SK-N-SH treated with all-trans-retinoic acid at 6 μM for 48 hours (cell line): ENCODE measurements at regions not wholly inside any gene's neighbourhood (a gene's known extent, or its start where the extent isn't known, plus 50 kb on each side); places are given as distances from the start of the nearest gene placed in this dataset.

ENCODE experiments used
- ATAC-seq: fragments of 200-7000 bp; cut with Tn5 transposase; 3 replicates; pipeline ENCODE4 v1.9.1; 2020; ENCODE audit warnings: mild to moderate bottlenecking, moderate library complexity
- ARNTL ChIP-seq: fragments of 450-650 bp; formaldehyde crosslinking; IDR thresholded peaks from 2 replicates; pipeline ENCODE4 v1.5.0; 2020; ENCODE audit warnings: low read depth, mild to moderate bottlenecking, moderate library complexity, borderline replicate concordance
- BACH2 ChIP-seq: fragments of 250-450 bp; sonication (Bioruptor Pico); IDR thresholded peaks from 2 replicates; pipeline ENCODE4 v1.9.0; 2021; ENCODE audit warnings: mild to moderate bottlenecking, borderline replicate concordance
- CREB5 ChIP-seq: fragments of 250-450 bp; sonication (Bioruptor Pico); IDR thresholded peaks from 2 replicates; pipeline ENCODE4 v1.5.1; 2020; ENCODE audit warnings: low read depth, mild to moderate bottlenecking, moderate library complexity
- CSDC2 ChIP-seq: fragments of 250-450 bp; sonication (Bioruptor Pico); IDR thresholded peaks from 2 replicates; pipeline ENCODE4 v1.5.0; 2020; ENCODE audit warnings: mild to moderate bottlenecking, moderate library complexity
- CSRNP3 ChIP-seq: fragments of 250-450 bp; sonication (Bioruptor Pico); IDR thresholded peaks from 2 replicates; pipeline ENCODE4 v1.5.1; 2021; ENCODE audit warnings: mild to moderate bottlenecking, moderate library complexity
- ESRRG ChIP-seq: fragments of 250-450 bp; sonication (Bioruptor Pico); IDR thresholded peaks from 2 replicates; pipeline ENCODE4 v1.6.1; 2021; ENCODE audit warnings: mild to moderate bottlenecking
- GLIS3 ChIP-seq: fragments of 250-450 bp; sonication (Bioruptor Pico); IDR thresholded peaks from 2 replicates; pipeline ENCODE4 v1.5.0; 2020; ENCODE audit warnings: mild to moderate bottlenecking, moderate library complexity
- ISL1 ChIP-seq: fragments of 250-450 bp; sonication (Bioruptor Pico); IDR thresholded peaks from 2 replicates; pipeline ENCODE4 v2.1.2; 2022; ENCODE audit warnings: mild to moderate bottlenecking, moderate library complexity
- PATZ1 ChIP-seq: fragments of 250-450 bp; sonication (Bioruptor Pico); IDR thresholded peaks from 2 replicates; pipeline ENCODE4 v1.8.0; 2020; ENCODE audit warnings: mild to moderate bottlenecking, moderate library complexity, borderline replicate concordance
- POU6F1 ChIP-seq: fragments of 250-450 bp; sonication (Bioruptor Pico); IDR thresholded peaks from 2 replicates; pipeline ENCODE4 v1.8.0; 2021; ENCODE audit warnings: low read depth, mild to moderate bottlenecking, moderate library complexity, borderline replicate concordance
- PPARA ChIP-seq: fragments of 250-450 bp; sonication (Bioruptor Pico); IDR thresholded peaks from 2 replicates; pipeline ENCODE4 v1.5.0; 2020; ENCODE audit warnings: mild to moderate bottlenecking, borderline replicate concordance
- RARB ChIP-seq: fragments of 250-450 bp; sonication (Bioruptor Pico); IDR thresholded peaks from 2 replicates; pipeline ENCODE4 v1.8.0; 2021; ENCODE audit warnings: mild to moderate bottlenecking, moderate library complexity
- SNAI2 ChIP-seq: fragments of 250-450 bp; sonication (Bioruptor Pico); IDR thresholded peaks from 2 replicates; pipeline ENCODE4 v1.5.0; 2020; ENCODE audit warnings: mild to moderate bottlenecking, moderate library complexity
- TCF4 ChIP-seq: fragments of 250-450 bp; sonication (Bioruptor Pico); IDR thresholded peaks from 2 replicates; pipeline ENCODE4 v1.8.0; 2021; ENCODE audit warnings: mild to moderate bottlenecking, moderate library complexity, borderline replicate concordance
- TOX ChIP-seq: fragments of 250-450 bp; sonication (Bioruptor Pico); IDR thresholded peaks from 2 replicates; pipeline ENCODE4 v1.8.0; 2021; ENCODE audit warnings: mild to moderate bottlenecking, moderate library complexity, borderline replicate concordance
- TSHZ2 ChIP-seq: fragments of 250-450 bp; sonication (Bioruptor Pico); IDR thresholded peaks from 2 replicates; pipeline ENCODE4 v1.5.0; 2020; ENCODE audit warnings: mild to moderate bottlenecking, moderate library complexity
- ZC3H10 ChIP-seq: fragments of 250-450 bp; sonication (Bioruptor Pico); IDR thresholded peaks from 2 replicates; pipeline ENCODE4 v1.5.1; 2021; ENCODE audit warnings: mild to moderate bottlenecking, moderate library complexity
- ZFP3 ChIP-seq: fragments of 250-450 bp; sonication (Bioruptor Pico); IDR thresholded peaks from 2 replicates; pipeline ENCODE4 v1.5.0; 2020; ENCODE audit warnings: mild to moderate bottlenecking, moderate library complexity
- ZFP30 ChIP-seq: fragments of 450-650 bp; formaldehyde crosslinking; IDR thresholded peaks from 2 replicates; pipeline ENCODE4 v1.5.0; 2022; ENCODE audit warnings: mild to moderate bottlenecking, moderate library complexity
- ZNF565 ChIP-seq: fragments of 450-650 bp; formaldehyde crosslinking; conservative IDR thresholded peaks from 2 replicates; pipeline ENCODE4 v1.5.0; 2020; ENCODE audit warnings: low read depth, mild to moderate bottlenecking, moderate library complexity
- ZNF70 ChIP-seq: fragments of 450-650 bp; formaldehyde crosslinking; IDR thresholded peaks from 2 replicates; pipeline ENCODE4 v1.5.0; 2020; ENCODE audit warnings: mild to moderate bottlenecking, moderate library complexity
- ZNF8 ChIP-seq: fragments of 450-650 bp; formaldehyde crosslinking; IDR thresholded peaks from 2 replicates; pipeline ENCODE4 v1.5.0; 2020; ENCODE audit warnings: mild to moderate bottlenecking, moderate library complexity

- ATAC-seq: no peak
- TF ChIP-seq CSDC2 (CRISPR knock-in tag) (no peak), ZNF8 (CRISPR knock-in tag) (no peak), CSRNP3 (no peak), TCF4 (CRISPR knock-in tag) (no peak), ARNTL (no peak), ZC3H10 (CRISPR knock-in tag) (no peak), ZFP30 (CRISPR knock-in tag) (no peak), ISL1 (CRISPR knock-in tag) (no peak), ZNF565 (no peak)
These were observed 159.9 kb upstream of the EEPD1 start for GRCh38 chr7:35993113-35993512.

- no peak for ATAC-seq
- TF ChIP-seq SNAI2 (no peak), ZNF70 (CRISPR knock-in tag) (no peak), TCF4 (CRISPR knock-in tag) (no peak), ISL1 (CRISPR knock-in tag) (no peak), TSHZ2 (CRISPR knock-in tag) (no peak), PPARA (CRISPR knock-in tag) (no peak), RARB (CRISPR knock-in tag) (no peak)
These were observed 159.1 kb upstream of the EEPD1 start for GRCh38 chr7:35993676-35994606.

- ATAC-seq: no peak
- TF ChIP-seq ZFP3 (CRISPR knock-in tag) (no peak), ISL1 (CRISPR knock-in tag) (no peak), TCF4 (CRISPR knock-in tag) (no peak)
- TF ChIP-seq, all 23 proteins: peak for 0
These were observed 157.7 kb upstream of the EEPD1 start for GRCh38 chr7:35995334-35995733.

GRCh38 chr7:35998481-35998880, 154.6 kb upstream of the EEPD1 start:
- TF ChIP-seq BACH2 (CRISPR knock-in tag) (no peak), CSDC2 (CRISPR knock-in tag) (no peak), ISL1 (CRISPR knock-in tag) (no peak), TCF4 (CRISPR knock-in tag) (no peak), SNAI2 (no peak), ZNF565 (no peak), GLIS3 (CRISPR knock-in tag) (no peak), TOX (CRISPR knock-in tag) (no peak), ZFP3 (CRISPR knock-in tag) (no peak), RARB (CRISPR knock-in tag) (no peak), ZC3H10 (CRISPR knock-in tag) (no peak), TSHZ2 (CRISPR knock-in tag) (no peak), POU6F1 (CRISPR knock-in tag) (no peak), CREB5 (CRISPR knock-in tag) (no peak), PATZ1 (CRISPR knock-in tag) (no peak), ZNF70 (CRISPR knock-in tag) (no peak), ZNF8 (CRISPR knock-in tag) (no peak), ESRRG (CRISPR knock-in tag) (no peak)
- ATAC-seq: no peak
